C4-2B (cell line): ENCODE measurements at regions not wholly inside any gene's neighbourhood (a gene's known extent, or its start where the extent isn't known, plus 50 kb on each side); places are given as distances from the start of the nearest gene placed in this dataset.

Experiments used
- ZFX ChIP-seq: fragments of 450-650 bp; IDR thresholded peaks from 2 replicates; pipeline ENCODE4 v1.6.1; 2017
- TF ChIP-seq, protein P1 (sequence below): fragments of 450-650 bp; conservative IDR thresholded peaks from 2 replicates; pipeline ENCODE4 v1.5.1; 2017; ENCODE audit warnings: mild to moderate bottlenecking

DNA sequence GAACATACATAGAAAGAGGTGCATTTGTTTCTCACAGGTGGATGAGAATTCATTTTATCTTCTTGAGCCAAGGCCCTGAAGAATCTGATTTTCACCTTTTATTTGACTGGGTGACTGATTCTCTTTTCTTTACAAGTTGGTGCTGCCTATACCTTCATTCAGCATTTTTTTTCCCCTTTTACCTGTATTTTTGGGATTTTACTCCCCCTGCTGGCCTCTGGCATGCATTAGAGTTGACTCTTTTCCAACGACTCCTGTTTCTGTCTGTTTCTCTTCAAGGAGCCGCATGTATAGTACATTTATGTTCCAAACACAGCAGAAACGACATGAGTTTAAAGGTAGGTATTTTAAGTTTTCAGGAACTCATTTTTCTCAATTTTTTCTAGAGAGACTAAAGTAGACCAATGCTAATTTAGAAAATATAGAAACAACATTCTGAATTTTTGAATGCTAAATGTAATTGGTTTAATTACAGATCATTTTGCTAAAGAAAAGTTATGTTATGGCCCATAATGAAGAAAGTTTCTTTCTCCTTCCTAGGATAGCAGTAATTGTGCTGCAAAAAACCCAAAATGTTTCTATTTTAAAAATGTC is 149.8 kb upstream of the HDAC9 start:
- TF ChIP-seq, protein P1, sequence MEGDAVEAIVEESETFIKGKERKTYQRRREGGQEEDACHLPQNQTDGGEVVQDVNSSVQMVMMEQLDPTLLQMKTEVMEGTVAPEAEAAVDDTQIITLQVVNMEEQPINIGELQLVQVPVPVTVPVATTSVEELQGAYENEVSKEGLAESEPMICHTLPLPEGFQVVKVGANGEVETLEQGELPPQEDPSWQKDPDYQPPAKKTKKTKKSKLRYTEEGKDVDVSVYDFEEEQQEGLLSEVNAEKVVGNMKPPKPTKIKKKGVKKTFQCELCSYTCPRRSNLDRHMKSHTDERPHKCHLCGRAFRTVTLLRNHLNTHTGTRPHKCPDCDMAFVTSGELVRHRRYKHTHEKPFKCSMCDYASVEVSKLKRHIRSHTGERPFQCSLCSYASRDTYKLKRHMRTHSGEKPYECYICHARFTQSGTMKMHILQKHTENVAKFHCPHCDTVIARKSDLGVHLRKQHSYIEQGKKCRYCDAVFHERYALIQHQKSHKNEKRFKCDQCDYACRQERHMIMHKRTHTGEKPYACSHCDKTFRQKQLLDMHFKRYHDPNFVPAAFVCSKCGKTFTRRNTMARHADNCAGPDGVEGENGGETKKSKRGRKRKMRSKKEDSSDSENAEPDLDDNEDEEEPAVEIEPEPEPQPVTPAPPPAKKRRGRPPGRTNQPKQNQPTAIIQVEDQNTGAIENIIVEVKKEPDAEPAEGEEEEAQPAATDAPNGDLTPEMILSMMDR = peak; percentile 91
- TF ChIP-seq ZFX = no peak
